Right lobe of liver (tissue), 6 donors: ENCODE measurements at regions not wholly inside any gene's neighbourhood (a gene's known extent, or its start where the extent isn't known, plus 50 kb on each side); places are given as distances from the start of the nearest gene placed in this dataset.

Experiments used
- ATAC-seq, 4 donors: fragments of 200-7000 bp; cut with Tn5 transposase; one replicate each; pipeline ENCODE4 v1.9.1; 2020; ENCODE audit warnings: mild to moderate bottlenecking in 4 of 4, moderate library complexity in 4 of 4
- DNase-seq, 3 donors: peaks; one replicate each; pipeline ENCODE4 v3.0.0-alpha.2; 2020
- H3K27ac ChIP-seq, 3 donors: fragments of 200-600 bp; one replicate each; pipeline ENCODE4 v1.8.0; 2022
- H3K27me3 ChIP-seq, 2 donors: fragments of 200-600 bp; one replicate each; pipeline ENCODE4 v1.8.0; 2022
- H3K36me3 ChIP-seq, 4 donors: fragments of 200-600 bp; sonication (generic) in 1 of 4; one replicate each; pipeline versions ENCODE4 v1.5.1 to v1.8.0; 2017 to 2022; ENCODE audit warnings: control low read depth in 1 of 4
- H3K4me1 ChIP-seq, 4 donors: fragments of 200-600 bp; sonication (generic) in 1 of 4; one replicate each; pipeline versions ENCODE4 v1.5.1 to v1.8.0; 2017 to 2022; ENCODE audit warnings: control low read depth in 1 of 4
- H3K4me3 ChIP-seq, 3 donors: fragments of 200-600 bp; one replicate each; pipeline ENCODE4 v1.8.0; 2022
- H3K9me3 ChIP-seq, 4 donors: fragments of 200-600 bp; sonication (generic) in 1 of 4; one replicate each; pipeline versions ENCODE4 v1.5.1 to v1.8.0; 2017 to 2022; ENCODE audit warnings: control low read depth in 1 of 4
- POLR2A ChIP-seq: fragments of 450-650 bp; IDR thresholded peaks from one replicate; pipeline ENCODE4 v1.6.1; 2017; ENCODE audit warnings: antibody characterized with exemption, mild to moderate bottlenecking
- WGBS: methylation state at CpG from one replicate; pipeline ENCODE4 v1.1.6; 2018; ENCODE audit warnings: low coverage, low lambda C conversion rate; ENCODE audit not compliant: insufficient coverage; ENCODE audit errors: missing lambda C conversion rate; 5-methylcytosine and 5-hydroxymethylcytosine counted together
- intact Hi-C, 2 donors: fragments of 100-400 bp; cut with DNase I; formaldehyde crosslinking; loops; one replicate each; pipeline versions ENCODE4 v1.11.2 to v1.14.1; 2022
- TF ChIP-seq, protein P1 (sequence below), 4 donors: fragments of 200-600 bp in 3 of 4; fragments of 450-650 bp in 1 of 4; IDR thresholded peaks; one replicate each; pipeline versions ENCODE4 v1.5.1 to v1.8.0; 2016 to 2022; ENCODE audit warnings: antibody characterized with exemption in 4 of 4, mild to moderate bottlenecking in 2 of 4
- donor health status: DM: no; HTN: yes; CAD: no.
- donor health status: DM: no; HTN: no; CAD: no.
- donor health status: DM: no; HTN: no; CAD: no.
- donor health status: DM: no; HTN: yes; CAD: no.
- donor health status: DM: no; HTN: yes; CAD: no.

DNA sequence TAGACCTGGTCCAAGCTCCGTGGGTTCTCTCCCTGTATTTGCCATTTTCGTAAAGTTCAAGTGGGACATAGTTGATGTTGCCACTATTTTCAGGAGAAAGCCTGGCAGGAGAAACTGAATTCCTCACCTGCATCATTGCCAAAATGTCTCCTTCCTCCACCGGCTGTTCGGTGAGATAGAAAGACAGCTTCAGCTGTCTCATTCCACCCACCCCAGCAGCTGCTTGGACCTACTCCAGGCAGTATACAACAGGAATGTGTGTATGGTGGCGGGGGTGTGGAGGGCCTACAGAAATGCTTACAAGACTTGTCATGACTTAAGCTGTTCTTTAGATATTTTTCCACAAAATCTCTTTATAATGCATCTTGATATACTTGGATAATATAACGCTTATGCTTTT is 132.7 kb upstream of the RAP2B start:
- H3K36me3 ChIP-seq, result no peaks in the 10 kb centered on the region
- 67% methylated on average over 6 of the region's 6 CpGs for WGBS
- H3K9me3 ChIP-seq, result no peaks in the 10 kb centered on the region
- no peak for DNase-seq
- H3K4me1 ChIP-seq, result no peaks in the 10 kb centered on the region
- H3K27me3 ChIP-seq, result no peaks in the 10 kb centered on the region
- H3K4me3 ChIP-seq, result no peak overlapping the region
- TF ChIP-seq POLR2A, result no peak
- TF ChIP-seq, protein P1, sequence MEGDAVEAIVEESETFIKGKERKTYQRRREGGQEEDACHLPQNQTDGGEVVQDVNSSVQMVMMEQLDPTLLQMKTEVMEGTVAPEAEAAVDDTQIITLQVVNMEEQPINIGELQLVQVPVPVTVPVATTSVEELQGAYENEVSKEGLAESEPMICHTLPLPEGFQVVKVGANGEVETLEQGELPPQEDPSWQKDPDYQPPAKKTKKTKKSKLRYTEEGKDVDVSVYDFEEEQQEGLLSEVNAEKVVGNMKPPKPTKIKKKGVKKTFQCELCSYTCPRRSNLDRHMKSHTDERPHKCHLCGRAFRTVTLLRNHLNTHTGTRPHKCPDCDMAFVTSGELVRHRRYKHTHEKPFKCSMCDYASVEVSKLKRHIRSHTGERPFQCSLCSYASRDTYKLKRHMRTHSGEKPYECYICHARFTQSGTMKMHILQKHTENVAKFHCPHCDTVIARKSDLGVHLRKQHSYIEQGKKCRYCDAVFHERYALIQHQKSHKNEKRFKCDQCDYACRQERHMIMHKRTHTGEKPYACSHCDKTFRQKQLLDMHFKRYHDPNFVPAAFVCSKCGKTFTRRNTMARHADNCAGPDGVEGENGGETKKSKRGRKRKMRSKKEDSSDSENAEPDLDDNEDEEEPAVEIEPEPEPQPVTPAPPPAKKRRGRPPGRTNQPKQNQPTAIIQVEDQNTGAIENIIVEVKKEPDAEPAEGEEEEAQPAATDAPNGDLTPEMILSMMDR (IDR thresholded peaks at IDR 0.05), result no peak
- intact Hi-C loops, result no loop called here
- ATAC-seq, result no peak
- no peak overlapping the region for H3K27ac ChIP-seq

DNA sequence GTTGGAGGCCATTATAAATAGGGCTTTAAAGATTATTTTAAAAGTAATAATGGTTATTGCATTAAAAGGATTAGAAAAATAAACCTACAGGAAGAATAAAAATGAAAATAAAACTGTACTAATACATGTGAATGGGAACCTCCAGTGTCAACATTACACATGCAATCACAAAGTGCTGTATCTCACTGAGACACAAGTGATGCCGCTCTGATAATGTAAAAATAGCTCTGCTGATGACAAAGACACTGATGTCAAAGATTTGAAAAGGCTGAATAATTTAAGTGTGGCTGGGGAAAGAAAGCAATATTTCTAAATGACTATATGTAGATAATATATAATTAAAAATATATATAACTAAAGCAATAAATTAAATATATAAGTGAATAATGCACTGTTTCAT is 129.1 kb upstream of the RAP2B start:
- no peak for DNase-seq
- H3K4me1 ChIP-seq, result no peaks in the 10 kb centered on the region
- no peaks in the 10 kb centered on the region for H3K27me3 ChIP-seq
- H3K9me3 ChIP-seq, result no peaks in the 10 kb centered on the region
- no peak for ATAC-seq
- TF ChIP-seq, protein P1 (IDR thresholded peaks at IDR 0.05), result no peak
- no peak for TF ChIP-seq POLR2A
- no peaks in the 10 kb centered on the region for H3K36me3 ChIP-seq
- H3K27ac ChIP-seq, result no peak overlapping the region
- intact Hi-C loops, result loop anchor here in 1 of 2 donors (10.0 kb wide), 1 partner anchor 732 kb away; no protein-coding TSS in a partner anchor
- no peak overlapping the region for H3K4me3 ChIP-seq
- WGBS, result 91% methylated on average over 1 of the region's 1 CpG

DNA sequence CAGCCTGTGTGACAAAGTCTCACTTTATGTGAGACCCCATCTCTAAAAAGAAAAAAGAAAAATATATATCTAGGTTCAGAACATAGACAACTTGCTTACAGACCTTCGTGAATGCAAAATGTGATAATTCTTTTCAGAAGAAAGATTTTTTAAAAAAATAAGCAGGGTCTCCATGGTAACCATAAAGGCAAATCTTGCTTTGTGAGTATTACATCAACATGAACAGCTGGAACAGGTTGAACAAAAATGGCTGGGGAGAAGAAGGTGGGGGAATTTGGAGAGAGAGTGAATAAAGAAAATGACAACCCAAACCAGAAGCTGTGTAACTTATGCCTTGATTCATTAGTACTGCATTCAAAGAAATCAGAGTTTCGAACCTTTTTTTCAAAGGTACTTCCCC is 125.2 kb upstream of the RAP2B start:
- no peaks in the 10 kb centered on the region for H3K36me3 ChIP-seq
- DNase-seq (no peak), ATAC-seq (no peak)
- no peaks in the 10 kb centered on the region for H3K4me1 ChIP-seq
- intact Hi-C loops, result loop anchor here in 1 of 2 donors (10.0 kb wide), 1 partner anchor 728 kb away; no protein-coding TSS in a partner anchor
- no peaks in the 10 kb centered on the region for H3K27me3 ChIP-seq
- H3K9me3 ChIP-seq, result no peaks in the 10 kb centered on the region
- WGBS, result 77% methylated on average over 2 of the region's 2 CpGs
- no peak overlapping the region for H3K4me3 ChIP-seq
- no peak for TF ChIP-seq POLR2A
- TF ChIP-seq, protein P1 (IDR thresholded peaks at IDR 0.05), result no peak
- H3K27ac ChIP-seq, result no peak overlapping the region

DNA sequence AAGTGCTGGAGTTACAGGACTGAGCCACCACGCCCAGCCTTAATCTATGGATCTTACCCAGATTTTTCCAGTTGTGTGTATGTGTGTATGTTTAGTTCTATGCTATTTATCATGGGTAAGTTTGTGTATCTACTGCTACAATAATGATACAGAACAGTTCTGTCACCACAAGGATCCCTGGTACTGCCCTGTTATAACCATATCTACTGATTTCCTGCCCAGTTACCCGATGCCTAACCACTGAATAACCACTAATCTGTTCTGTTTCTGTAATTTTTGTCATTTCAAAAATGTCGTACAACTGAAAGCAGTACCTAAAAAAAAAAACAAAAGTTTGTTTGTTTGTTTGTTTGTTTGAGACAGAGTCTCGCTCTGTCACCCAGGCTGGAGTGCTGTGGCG is 123.7 kb upstream of the RAP2B start:
- H3K9me3 ChIP-seq, result no peaks in the 10 kb centered on the region
- H3K4me3 ChIP-seq, result no peak overlapping the region
- no peak for ATAC-seq
- WGBS, result 75% methylated on average over 5 of the region's 5 CpGs
- TF ChIP-seq, protein P1 (IDR thresholded peaks at IDR 0.05), result no peak
- no peak for TF ChIP-seq POLR2A
- no peaks in the 10 kb centered on the region for H3K27me3 ChIP-seq
- no peaks in the 10 kb centered on the region for H3K36me3 ChIP-seq
- no peak for DNase-seq
- no peaks in the 10 kb centered on the region for H3K4me1 ChIP-seq
- H3K27ac ChIP-seq, result no peak overlapping the region
- intact Hi-C loops, result loop anchor here in 1 of 2 donors (10.0 kb wide), 1 partner anchor 726 kb away; no protein-coding TSS in a partner anchor

DNA sequence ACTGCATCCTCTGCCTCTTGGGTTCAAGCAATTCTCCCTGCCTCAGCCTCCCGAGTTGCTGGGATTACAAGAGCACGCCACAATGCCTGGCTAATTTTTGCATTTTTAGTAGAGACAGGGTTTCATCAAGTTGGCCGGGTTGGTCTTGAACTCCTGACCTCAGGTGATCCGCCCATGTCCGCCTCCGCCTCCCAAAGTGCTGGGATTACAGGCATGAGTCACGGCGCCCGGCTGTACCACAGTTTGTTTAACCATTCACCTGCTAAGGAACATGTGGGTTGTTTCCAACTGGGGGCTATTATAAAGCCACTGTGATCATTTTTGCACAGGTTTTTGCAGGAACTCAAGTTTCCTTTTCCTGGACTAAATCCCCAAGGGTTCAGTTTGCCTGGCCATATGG is 123.2 kb upstream of the RAP2B start:
- no peak overlapping the region for H3K4me3 ChIP-seq
- no peak for TF ChIP-seq POLR2A
- TF ChIP-seq, protein P1 (IDR thresholded peaks at IDR 0.05), result no peak
- H3K27ac ChIP-seq, result no peak overlapping the region
- ATAC-seq (peak in 1 of 4 donors; percentile 64), DNase-seq (peak in 1 of 3 donors; percentile 43)
- no peaks in the 10 kb centered on the region for H3K36me3 ChIP-seq
- H3K9me3 ChIP-seq, result no peaks in the 10 kb centered on the region
- intact Hi-C loops, result loop anchor here in 1 of 2 donors (10.0 kb wide), 1 partner anchor 726 kb away; no protein-coding TSS in a partner anchor
- no peaks in the 10 kb centered on the region for H3K4me1 ChIP-seq
- 27% methylated on average over 4 of the region's 9 CpGs for WGBS
- no peaks in the 10 kb centered on the region for H3K27me3 ChIP-seq
